GM12878 (cell line): ENCODE measurements at regions not wholly inside any gene's neighbourhood (a gene's known extent, or its start where the extent isn't known, plus 50 kb on each side); places are given as distances from the start of the nearest gene placed in this dataset.

ENCODE experiments used
- ATAC-seq: fragments of 200-7000 bp; cut with Tn5 transposase; 3 replicates; pipeline ENCODE4 v1.9.1; 2020; ENCODE audit warnings: mild to moderate bottlenecking, moderate library complexity
- BruUV-seq: library from RNA; stranded (reverse); fragments of 400-500 nt; replicated peaks from 2 replicates; lab custom pipeline; 2021; lab: Mats Ljungman, UMichigan
- CTCF ChIA-PET: fragments of 300-600 bp; sonication (Branson Sonifier 250); formaldehyde crosslinking; extraction: SDS; loops from one replicate; lab custom pipeline; 2021; ENCODE audit warnings: inconsistent platforms; lab: Yijun Ruan, JAX
- POLR2A ChIA-PET: fragments of 350-600 bp; formaldehyde crosslinking; extraction: SDS; loops from one replicate; lab custom pipeline; 2021; ENCODE audit warnings: inconsistent platforms; lab: Charles Lee
- RAD21 ChIA-PET: fragments of 300-600 bp; sonication (Branson Sonifier 250); formaldehyde crosslinking; loops from one replicate; lab custom pipeline; 2023; ENCODE audit warnings: antibody characterized with exemption; ENCODE audit not compliant: unreplicated experiment; lab: Charles Lee
- SMC1A ChIA-PET: fragments of 300-600 bp; sonication (Branson Sonifier 250); formaldehyde crosslinking; loops from one replicate; lab custom pipeline; 2023; ENCODE audit not compliant: unreplicated experiment, uncharacterized antibody; lab: Charles Lee
- DNase-seq: peaks from one replicate; pipeline ENCODE4 v3.0.0-alpha.2; 2011; ENCODE audit warnings: low read depth, low spot score
- FAIRE-seq: peaks from 3 replicates; lab custom pipeline; 2011; peaks lifted over from hg19 to GRCh38; lab: Jason Lieb, UNC
- H2AFZ ChIP-seq: 2 replicates; pipeline ENCODE4 v1.6.0; 2011; ENCODE audit warnings: low read depth, low read length, control low read depth; ENCODE audit not compliant: control insufficient read depth
- H3K27ac ChIP-seq: 2 replicates; pipeline ENCODE4 v1.5.1; 2011; ENCODE audit warnings: control low read depth; ENCODE audit not compliant: control insufficient read depth, insufficient read depth
- H3K27me3 ChIP-seq, 2 experiments: replicated peaks in 1 of 2; 2 replicates each; pipeline versions ENCODE4 v1.6.0 to v1.6.1; 2011; ENCODE audit warnings: low read length in 1 of 2; ENCODE audit not compliant: control insufficient read depth in 2 of 2, insufficient read depth in 2 of 2
- H3K36me3 ChIP-seq, 2 experiments: 2 replicates each; pipeline ENCODE4 v1.5.1; 2011; ENCODE audit warnings: low read length in 1 of 2; ENCODE audit not compliant: control insufficient read depth in 2 of 2, insufficient read depth in 2 of 2
- H3K4me1 ChIP-seq: 2 replicates; pipeline ENCODE4 v1.6.1; 2011; ENCODE audit warnings: mild to moderate bottlenecking, low read length, moderate library complexity, mixed read lengths; ENCODE audit not compliant: control insufficient read depth, insufficient read depth
- H3K4me2 ChIP-seq: 2 replicates; pipeline ENCODE4 v1.6.0; 2011; ENCODE audit warnings: control low read depth; ENCODE audit not compliant: control insufficient read depth, insufficient read depth
- H3K4me3 ChIP-seq: fragments of 200-600 bp; sonication (generic); 2 replicates; pipeline ENCODE4 v1.5.1; 2016
- H3K79me2 ChIP-seq: 2 replicates; pipeline ENCODE4 v1.6.0; 2011; ENCODE audit warnings: low read length; ENCODE audit not compliant: control insufficient read depth, insufficient read depth
- H3K9ac ChIP-seq: 2 replicates; pipeline ENCODE4 v1.8.0; 2011; ENCODE audit warnings: low read length, control low read depth, mixed read lengths; ENCODE audit not compliant: control insufficient read depth, insufficient read depth
- H3K9me3 ChIP-seq: replicated peaks from 3 replicates; pipeline ENCODE4 v1.5.1; 2011; ENCODE audit warnings: mild to moderate bottlenecking, low read length; ENCODE audit not compliant: control insufficient read depth, insufficient read depth
- H4K20me1 ChIP-seq: 2 replicates; pipeline ENCODE4 v1.6.0; 2011; ENCODE audit not compliant: control insufficient read depth, insufficient read depth
- CBX5 ChIP-seq: sonication (generic); IDR thresholded peaks from 2 replicates; pipeline ENCODE4 v1.6.1; 2016; ENCODE audit warnings: low read depth, moderate library complexity, mild to moderate bottlenecking, inconsistent platforms
- EGR1 ChIP-seq, 2 experiments: IDR thresholded peaks; 1 replicate in 1 of 2; 2 replicates in 1 of 2; pipeline ENCODE4 v1.6.1; 2011 to 2012; ENCODE audit warnings: low read depth in 2 of 2, low read length in 2 of 2, borderline replicate concordance in 1 of 2, mild to moderate bottlenecking in 1 of 2, moderate library complexity in 1 of 2
- ELK1 ChIP-seq: IDR thresholded peaks from 2 replicates; pipeline ENCODE4 v1.6.1; 2012; ENCODE audit warnings: low read depth, low read length, improper control_type of control experiment
- IRF5 ChIP-seq: fragments of 450-650 bp; IDR thresholded peaks from 2 replicates; pipeline ENCODE4 v1.6.1; 2017; ENCODE audit warnings: borderline replicate concordance
- JUNB ChIP-seq: IDR thresholded peaks from 2 replicates; pipeline ENCODE4 v1.6.1; 2016; ENCODE audit warnings: antibody characterized with exemption, mild to moderate bottlenecking
- NFXL1 ChIP-seq: fragments of 450-650 bp; IDR thresholded peaks from 2 replicates; pipeline ENCODE4 v1.6.1; 2017; ENCODE audit warnings: antibody characterized with exemption, mild to moderate bottlenecking, borderline replicate concordance
- NFYB ChIP-seq: IDR thresholded peaks from 2 replicates; pipeline ENCODE4 v1.6.1; 2011; ENCODE audit warnings: low read depth, mild to moderate bottlenecking, low read length, improper control_type of control experiment, moderate library complexity; ENCODE audit not compliant: insufficient read depth
- NR2C2 ChIP-seq: IDR thresholded peaks from 2 replicates; pipeline ENCODE4 v1.6.1; 2011; ENCODE audit warnings: borderline replicate concordance, low read depth; ENCODE audit not compliant: control insufficient read depth, insufficient read length
- PBX3 ChIP-seq: IDR thresholded peaks from 2 replicates; pipeline ENCODE4 v1.6.1; 2011; ENCODE audit warnings: mild to moderate bottlenecking, low read depth, low read length, moderate library complexity; ENCODE audit not compliant: insufficient replicate concordance
- RBBP5 ChIP-seq: fragments of 200-600 bp; sonication (generic); conservative IDR thresholded peaks from 2 replicates; pipeline ENCODE4 v1.6.1; 2016
- RFX5 ChIP-seq: IDR thresholded peaks from 2 replicates; pipeline ENCODE4 v1.6.1; 2011; ENCODE audit warnings: low read depth, low read length, improper control_type of control experiment
- SREBF2 ChIP-seq: IDR thresholded peaks from 2 replicates; pipeline ENCODE4 v1.6.1; 2012; ENCODE audit warnings: mild to moderate bottlenecking, low read length
- ZNF384 ChIP-seq: IDR thresholded peaks from 2 replicates; pipeline ENCODE4 v1.6.1; 2012; ENCODE audit warnings: low read depth, mild to moderate bottlenecking, low read length, improper control_type of control experiment, borderline replicate concordance
- WGBS: methylation state at CpG from one replicate; pipeline ENCODE4 v1.1.6; 2016; ENCODE audit warnings: low lambda C conversion rate; ENCODE audit not compliant: insufficient replicate concordance, insufficient coverage; ENCODE audit errors: missing lambda C conversion rate; 5-methylcytosine and 5-hydroxymethylcytosine counted together
- in situ Hi-C: fragments of 300-500 bp; cut with MboI; formaldehyde crosslinking; loops from 9 replicates; pipeline ENCODE4 v1.14.3; 2018; ENCODE audit warnings: mixed read lengths
- intact Hi-C: fragments of 100-400 bp; cut with micrococcal nuclease; formaldehyde crosslinking; loops from one replicate; pipeline ENCODE4 v1.14.2; 2022; ENCODE audit not compliant: unreplicated experiment
- TF ChIP-seq, protein P1 (sequence below): IDR thresholded peaks from 2 replicates; pipeline ENCODE4 v1.6.1; 2011; ENCODE audit warnings: low read depth, low read length, improper control_type of control experiment, borderline replicate concordance
- TF ChIP-seq, protein P2 (sequence below): fragments of 450-650 bp; IDR thresholded peaks from 2 replicates; pipeline ENCODE4 v1.6.1; 2016; ENCODE audit warnings: mild to moderate bottlenecking

- ATAC-seq, result no peak
Observed at GRCh38 chr10:106268000-106268399, 896.5 kb downstream of the SORCS1 start.

More at GRCh38 chr10:106268000-106268399, 896.5 kb downstream of the SORCS1 start:
- FAIRE-seq, result no peak
- BruUV-seq, result no TSS peak
- SMC1A ChIA-PET, result no interaction called here
- Histone ChIP-seq H3K4me2 (no peak overlapping the region), H3K9ac (no peak overlapping the region), H3K9me3 (no peaks in the 10 kb centered on the region), H3K27ac (no peak overlapping the region), H3K79me2 (no peaks in the 10 kb centered on the region), H4K20me1 (no peaks in the 10 kb centered on the region), H3K27me3 (no peaks in the 10 kb centered on the region), H3K36me3 (no peaks in the 10 kb centered on the region), H2AFZ (no peak overlapping the region), H3K4me3 (no peak overlapping the region), H3K4me1 (no peaks in the 10 kb centered on the region)
- in situ Hi-C loops, result no loop called here
- 23% methylated on average over 2 of the region's 2 CpGs for WGBS
- CTCF ChIA-PET, result no interaction called here
- RAD21 ChIA-PET, result no interaction called here
- POLR2A ChIA-PET, result no interaction called here
- TF ChIP-seq NFYB, result no peak
- TF ChIP-seq, protein P1, sequence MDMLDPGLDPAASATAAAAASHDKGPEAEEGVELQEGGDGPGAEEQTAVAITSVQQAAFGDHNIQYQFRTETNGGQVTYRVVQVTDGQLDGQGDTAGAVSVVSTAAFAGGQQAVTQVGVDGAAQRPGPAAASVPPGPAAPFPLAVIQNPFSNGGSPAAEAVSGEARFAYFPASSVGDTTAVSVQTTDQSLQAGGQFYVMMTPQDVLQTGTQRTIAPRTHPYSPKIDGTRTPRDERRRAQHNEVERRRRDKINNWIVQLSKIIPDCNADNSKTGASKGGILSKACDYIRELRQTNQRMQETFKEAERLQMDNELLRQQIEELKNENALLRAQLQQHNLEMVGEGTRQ, result no peak
- TF ChIP-seq IRF5, result no peak
- TF ChIP-seq EGR1 (IDR thresholded peaks at IDR 0.05; ENCODE audit: borderline replicate concordance in 1 of 2, low read depth in 2 of 2, low read length in 2 of 2), result no peak
- no peak for TF ChIP-seq ZNF384
- TF ChIP-seq SREBF2, result no peak
- TF ChIP-seq JUNB, result no peak
- no peak for TF ChIP-seq RBBP5
- TF ChIP-seq NR2C2, result no peak
- TF ChIP-seq NFXL1, result no peak
- TF ChIP-seq RFX5, result no peak
- TF ChIP-seq PBX3, result no peak
- TF ChIP-seq, protein P2, sequence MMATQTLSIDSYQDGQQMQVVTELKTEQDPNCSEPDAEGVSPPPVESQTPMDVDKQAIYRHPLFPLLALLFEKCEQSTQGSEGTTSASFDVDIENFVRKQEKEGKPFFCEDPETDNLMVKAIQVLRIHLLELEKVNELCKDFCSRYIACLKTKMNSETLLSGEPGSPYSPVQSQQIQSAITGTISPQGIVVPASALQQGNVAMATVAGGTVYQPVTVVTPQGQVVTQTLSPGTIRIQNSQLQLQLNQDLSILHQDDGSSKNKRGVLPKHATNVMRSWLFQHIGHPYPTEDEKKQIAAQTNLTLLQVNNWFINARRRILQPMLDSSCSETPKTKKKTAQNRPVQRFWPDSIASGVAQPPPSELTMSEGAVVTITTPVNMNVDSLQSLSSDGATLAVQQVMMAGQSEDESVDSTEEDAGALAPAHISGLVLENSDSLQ, result no peak
- no peak for TF ChIP-seq ELK1
- no peak for TF ChIP-seq CBX5
- intact Hi-C loops, result no loop called here
- DNase-seq, result no peak
